GM19240 (cell line): ENCODE measurements at regions not wholly inside any gene's neighbourhood (a gene's known extent, or its start where the extent isn't known, plus 50 kb on each side); places are given as distances from the start of the nearest gene placed in this dataset.

Experiments
- DNase-seq: peaks from one replicate; pipeline ENCODE4 v3.0.0; 2011; ENCODE audit warnings: low spot score; ENCODE audit not compliant: insufficient read length

DNA sequence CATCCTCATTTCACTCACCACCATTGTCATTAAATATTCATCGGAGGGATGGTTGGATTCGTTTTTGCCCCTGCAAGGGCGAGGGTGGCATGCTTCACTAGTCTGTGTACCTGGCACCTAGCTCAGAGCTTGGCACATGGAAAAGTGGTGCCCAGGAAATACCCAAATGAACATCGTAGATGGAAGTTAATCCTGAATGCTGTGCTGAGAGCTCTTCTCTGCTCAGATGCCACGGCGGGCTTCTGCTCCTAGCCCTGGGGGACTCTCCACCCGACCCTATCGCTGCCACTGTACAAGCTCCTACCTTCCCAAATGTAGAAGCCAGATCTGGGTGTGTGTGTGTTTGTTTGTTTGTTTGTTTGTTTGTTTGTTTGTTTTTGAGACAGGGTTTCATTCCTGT, 113.0 kb upstream of the ZNF507 start:
- no peak for DNase-seq

DNA sequence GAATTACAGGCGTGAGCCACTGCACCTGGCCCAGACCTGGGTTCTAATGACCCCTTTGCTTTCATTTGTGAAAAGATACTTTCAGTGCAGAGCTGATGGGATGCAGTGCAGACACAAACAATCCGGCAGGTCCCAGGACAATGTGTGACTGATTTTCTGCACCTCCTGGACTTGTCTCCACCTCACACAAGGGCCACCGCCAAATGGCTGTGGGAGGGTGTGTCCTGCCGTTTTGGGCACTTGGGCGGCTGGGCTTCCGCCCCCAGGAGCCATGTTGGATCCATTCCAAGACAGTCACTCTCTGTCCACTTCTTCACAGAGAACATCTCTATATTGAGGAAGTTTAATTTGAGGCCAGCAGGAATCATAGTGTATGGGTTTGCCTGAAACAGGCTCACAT, 112.3 kb upstream of the ZNF507 start:
- no peak for DNase-seq

DNA sequence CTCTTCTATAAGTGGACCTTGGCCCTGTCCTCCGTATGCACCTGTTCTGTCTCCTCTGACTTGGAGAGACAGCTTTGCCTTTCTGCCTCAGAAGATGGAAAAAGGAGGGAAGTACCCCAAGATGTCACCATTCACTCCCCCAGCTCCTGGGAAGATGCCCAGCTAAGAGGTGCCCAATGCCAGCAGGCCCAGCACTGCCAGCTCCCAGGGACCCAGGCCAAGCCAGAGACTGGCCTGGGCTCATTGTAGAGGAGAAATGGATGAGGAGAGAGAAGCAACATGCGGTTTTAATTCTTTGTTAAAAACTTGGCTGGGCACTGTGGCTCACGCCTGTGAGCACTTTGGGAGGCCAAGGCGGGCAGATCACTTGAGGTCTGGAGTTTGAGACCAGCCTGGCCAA, 111.5 kb upstream of the ZNF507 start:
- no peak for DNase-seq

DNA sequence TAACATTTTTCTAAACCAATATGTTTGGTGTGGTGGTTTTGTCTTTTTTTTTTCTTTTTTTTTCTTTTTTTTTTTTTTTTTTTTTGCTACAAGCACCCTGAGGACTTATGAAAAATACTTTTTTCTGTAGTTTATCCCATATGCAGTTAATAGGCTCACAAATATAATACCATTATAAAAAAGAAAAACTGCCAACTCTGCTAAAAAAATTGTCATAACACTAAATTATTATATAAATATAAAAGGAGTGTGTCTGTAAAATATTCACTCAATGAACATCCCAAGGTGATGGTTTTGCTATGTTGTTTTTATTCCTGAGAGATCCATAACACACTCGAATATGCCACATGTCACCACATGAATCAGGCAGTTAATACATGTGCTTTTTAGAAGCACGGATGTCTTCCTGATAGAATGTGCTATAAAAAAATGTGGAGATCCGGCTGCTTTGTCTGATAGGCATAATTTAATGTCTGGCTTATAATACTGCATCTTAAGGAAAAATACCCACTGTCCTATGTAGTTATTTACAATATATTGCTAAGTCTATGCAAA, 110.7 kb upstream of the ZNF507 start:
- no peak for DNase-seq

DNA sequence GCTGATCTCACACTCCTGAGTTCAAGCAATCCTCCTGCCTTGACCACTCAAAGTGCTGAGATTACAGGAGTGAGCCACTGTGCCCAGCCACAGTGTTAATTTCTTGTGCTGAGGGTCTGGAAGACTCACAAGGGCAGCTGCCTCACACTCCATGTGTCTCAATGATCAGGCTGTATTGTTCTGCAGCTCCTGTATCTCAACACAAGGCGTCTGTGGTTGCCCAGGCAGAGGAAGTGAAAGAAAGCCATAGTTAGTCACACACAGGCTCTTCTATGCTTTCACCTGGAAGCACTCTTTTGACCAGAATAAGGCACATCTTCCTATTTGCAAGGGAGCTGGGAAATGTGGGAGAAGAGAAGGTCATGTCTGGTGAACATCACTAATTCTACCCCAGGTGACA, 107.3 kb upstream of the ZNF507 start:
- DNase-seq = no peak

DNA sequence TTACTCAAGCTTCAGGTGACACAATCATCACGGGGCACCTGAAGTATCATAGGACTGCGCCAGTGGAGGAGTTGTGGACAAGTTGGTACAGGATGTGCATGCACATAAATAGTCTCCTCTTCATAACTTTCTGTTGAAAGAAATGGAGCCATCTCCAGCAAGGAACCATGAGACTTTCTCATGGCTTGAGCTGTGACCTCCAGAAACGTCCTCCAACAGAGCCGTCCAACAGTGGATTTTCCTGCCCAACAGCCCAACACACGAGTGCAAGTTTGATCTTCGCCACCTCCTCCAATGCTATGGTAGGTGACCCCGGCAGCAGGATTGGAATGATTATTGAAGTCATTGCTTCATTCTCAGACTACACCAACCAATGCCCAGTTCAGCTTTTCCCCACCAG, 105.1 kb upstream of the ZNF507 start:
- no peak for DNase-seq

DNA sequence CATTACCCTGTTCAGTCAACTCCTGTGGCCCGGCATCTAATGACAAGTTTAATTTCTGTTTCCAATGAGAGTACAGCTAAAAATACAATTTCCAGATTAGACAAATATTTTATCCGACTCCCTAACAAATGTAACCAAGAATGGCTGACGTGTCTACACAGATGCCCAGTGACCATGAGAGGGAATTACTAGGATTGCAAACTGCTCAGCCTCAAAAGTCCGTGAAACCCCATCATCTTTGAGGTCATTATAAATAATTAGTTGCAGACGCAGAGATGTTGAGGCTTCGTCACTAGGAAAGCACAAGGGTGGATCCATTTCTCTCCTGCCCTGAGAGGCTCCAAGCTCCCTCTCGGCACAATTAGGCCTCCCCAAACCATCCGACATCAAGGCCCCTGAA, 104.1 kb upstream of the ZNF507 start:
- no peak for DNase-seq

DNA sequence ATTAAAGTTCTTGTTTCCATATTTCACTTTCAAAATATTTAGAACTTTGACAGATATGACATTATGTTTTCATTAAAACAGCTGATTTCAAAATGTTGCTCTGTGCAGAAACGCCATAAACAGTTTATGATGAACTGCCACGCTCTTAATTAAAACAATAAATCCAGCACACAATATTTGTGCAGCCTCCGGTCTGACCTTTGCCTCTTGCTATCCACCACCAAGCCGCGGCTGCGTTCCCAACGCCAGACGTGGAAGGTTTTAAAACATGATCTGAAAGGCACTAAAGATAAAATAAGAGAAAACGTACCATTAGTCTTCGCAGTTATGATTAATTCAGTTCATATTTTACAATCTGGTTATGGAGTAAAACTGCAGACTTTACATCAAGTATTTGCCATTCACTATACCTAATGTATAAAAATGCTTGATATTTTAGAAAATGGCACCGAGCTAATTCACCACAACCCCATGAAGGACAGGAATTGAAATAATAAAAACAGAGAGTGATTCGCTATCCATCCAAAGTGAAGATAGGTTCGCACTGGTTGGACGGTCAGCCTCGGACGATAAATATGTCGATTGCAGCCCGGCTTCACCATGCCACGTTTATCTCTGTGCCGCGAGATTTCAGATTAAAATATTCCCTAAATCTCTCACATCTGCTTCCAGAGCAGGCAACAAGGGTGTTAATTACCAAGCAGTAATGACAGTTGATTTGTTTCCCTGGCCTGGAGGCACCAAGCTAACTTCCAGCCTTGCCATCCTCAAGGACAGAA, 103.3 kb upstream of the ZNF507 start:
- DNase-seq = no peak

DNA sequence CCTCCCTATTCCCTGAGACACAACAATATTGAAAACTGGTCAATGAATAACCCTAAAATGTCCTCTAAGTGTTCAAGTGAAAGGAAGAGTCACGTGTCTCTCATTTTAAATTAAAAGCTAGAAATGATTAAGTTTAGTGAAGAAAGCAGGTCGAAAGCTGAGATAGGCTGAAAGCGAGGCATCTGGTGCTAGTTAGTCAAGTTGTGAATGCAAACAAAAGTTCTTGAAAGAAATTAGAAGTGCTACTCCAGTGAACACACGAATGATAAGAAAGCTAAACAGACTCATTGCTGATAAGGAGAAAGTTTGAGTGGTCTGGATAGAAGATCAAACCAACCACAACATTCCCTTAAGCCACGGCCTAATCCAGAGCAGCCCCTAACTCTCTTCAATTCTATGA, 99.4 kb upstream of the ZNF507 start:
- DNase-seq = no peak

DNA sequence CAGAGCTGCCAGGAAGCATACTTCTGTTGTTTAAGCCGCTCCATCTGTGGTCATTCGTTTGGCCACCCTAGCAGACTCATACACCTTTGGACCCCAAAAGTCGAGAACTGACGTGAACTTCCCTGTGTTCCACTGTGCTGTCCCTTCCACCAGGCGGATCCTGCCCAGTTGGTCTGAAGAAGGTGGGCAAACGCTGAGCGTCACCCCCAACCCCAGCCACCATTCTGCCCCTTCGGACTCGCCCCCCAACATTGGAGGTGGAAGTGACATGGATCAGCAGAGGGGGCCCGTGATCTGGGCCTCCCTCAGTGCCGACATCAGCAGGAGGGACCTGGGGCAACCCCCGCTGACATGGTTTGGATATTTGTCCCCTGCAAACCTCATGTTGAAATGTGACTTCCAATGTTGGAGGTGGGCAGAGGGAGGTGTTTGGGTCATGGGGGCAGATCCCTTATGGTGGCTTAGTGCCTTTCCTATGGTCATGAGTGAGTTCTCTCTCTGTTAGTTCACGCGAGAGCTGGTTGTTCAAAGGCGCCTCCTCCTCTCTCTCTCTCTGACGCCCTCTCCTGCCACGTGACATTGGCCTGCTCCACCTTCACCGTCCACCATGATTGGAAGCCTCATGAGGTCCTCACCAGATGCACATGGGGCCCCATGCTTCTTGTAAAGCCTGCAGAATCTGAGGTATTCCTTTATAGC, 93.6 kb upstream of the ZNF507 start:
- no peak for DNase-seq

DNA sequence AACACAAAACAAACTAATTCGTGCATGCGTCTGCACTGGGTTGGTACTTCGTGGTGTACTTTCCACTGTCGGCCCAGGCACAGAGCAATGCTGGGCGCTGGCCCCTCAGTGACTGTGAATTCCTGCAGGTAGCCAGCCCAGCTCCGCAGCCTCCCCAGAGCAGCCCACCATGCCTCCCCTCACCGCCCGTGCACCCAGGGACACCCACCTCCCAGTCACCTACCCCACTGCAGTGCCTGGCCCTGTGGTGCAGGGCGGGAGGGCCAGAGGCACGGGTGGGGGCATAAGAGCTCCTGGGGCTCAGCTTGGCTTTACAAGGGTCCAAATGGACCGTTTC, 93.1 kb upstream of the ZNF507 start:
- DNase-seq = no peak

DNA sequence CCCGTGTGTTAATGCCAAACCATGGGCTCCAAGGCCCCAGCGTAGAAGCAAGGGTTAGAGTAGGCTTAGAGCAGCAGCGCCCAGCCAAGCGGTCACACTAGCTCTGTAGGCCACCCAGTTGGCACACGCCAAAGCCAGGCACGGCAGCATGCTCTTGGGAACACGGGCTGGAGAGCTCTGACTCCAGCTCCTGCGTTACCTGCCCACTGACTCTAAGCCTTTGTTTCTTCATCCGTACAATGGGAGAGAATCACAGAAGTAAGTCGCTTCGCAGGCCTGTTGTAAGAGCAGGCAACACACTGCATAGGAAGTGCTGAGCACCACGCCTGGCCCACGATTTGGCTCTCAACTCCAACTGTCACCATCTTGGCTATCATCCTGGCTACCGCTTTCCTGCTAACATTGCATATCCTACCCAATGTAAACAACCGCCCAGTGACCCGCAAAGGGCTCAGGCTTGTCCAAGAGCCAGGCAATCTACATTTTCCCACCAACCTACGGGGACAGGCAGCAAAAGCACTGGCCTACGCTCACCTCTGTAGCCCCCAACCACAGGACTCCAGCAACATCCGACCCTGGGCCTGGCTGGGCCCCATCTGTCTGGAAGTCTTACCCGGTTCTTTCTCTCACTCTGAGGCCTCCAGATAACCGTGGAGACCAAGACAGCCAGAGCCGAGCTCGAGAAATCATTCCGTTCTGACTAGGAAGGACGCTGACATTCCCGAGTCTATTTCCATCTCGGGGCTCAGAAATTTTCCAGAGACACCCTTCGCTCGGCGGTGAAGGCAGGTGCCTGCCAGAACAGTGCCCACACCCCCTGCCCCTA, 91.5 kb upstream of the ZNF507 start:
- no peak for DNase-seq

DNA sequence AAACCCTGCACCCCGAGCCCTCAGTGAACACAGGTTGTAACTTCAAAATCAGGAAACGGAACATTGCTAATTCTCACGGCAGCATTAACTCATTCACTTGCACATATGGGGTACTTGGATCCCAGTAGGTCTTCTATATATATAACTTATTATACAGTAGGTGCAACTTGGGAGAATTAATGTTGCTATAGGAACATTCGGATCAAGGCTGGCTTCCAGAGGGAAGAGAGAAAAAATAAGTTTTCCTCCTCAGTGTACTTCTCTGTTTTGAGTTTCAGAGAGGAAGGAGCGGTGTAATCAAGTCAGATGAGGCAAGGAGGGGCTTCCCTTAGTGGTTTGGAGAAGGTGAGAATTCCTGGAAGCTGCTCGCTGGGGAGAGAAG, 90.9 kb upstream of the ZNF507 start:
- no peak for DNase-seq

DNA sequence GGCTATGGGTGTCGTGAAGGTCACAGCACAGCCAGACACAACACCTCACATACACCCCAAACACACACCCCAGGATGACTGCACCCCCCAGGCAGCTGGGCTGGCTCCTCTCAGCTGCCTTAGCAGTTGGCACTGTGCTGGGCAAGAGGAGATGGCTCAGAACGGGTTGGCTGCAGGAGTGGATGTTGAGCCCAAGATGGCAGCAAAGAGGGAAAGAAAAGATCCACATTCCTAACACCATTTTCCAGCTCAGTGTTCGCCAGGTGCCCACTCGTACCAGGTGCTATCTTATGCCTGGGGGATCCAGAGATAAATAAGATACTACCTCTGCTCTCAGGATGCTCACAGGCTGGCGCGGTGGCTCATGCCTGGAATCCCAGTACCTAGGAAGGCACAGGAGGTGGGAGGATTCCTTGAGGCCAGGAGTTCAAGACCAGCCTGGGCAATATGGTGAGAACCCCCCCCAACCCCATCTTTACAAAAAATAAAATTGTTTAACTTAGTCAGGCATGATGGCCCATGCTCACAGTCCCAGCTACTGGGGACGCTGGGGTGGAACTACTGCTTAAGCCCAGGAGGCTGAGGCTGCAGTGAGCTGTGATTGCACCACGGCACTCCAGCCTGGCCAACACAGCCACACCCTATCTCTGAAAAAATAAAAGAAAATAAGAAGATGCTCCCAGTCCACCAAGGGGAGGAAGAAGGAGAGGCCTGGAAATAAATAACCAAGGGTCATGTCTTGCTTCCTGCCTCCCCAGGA, 89.7 kb upstream of the ZNF507 start:
- DNase-seq = no peak

DNA sequence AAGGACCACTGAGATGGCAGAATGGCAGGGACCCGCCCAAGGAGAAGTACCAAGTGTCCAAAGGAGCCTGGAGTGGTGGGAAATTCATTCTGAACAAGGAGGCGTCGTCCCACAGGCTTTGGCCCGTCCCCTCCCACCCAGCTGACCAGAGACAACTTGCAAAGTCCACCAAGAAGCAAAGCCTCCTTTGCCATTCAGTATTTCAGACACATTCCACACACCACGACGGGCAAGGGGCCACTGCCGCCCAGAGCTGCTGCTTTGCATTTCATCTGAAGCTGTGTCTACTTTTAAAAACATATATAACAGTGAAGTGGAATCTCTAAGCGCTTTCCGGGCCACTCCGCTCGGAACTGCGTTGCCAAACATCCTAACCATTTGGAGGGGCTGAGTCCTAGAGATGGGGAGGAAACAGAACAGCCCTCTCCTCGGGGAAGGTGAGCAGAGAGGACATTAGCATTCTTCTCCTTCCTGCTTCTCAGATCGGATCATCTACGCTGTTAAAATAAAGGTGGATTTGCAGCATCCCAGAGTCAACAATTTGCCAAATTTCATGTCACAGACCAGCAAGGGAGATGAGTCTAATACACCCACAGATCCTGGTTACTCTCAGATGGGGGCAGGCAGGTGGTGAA, 89.0 kb upstream of the ZNF507 start:
- DNase-seq = no peak

DNA sequence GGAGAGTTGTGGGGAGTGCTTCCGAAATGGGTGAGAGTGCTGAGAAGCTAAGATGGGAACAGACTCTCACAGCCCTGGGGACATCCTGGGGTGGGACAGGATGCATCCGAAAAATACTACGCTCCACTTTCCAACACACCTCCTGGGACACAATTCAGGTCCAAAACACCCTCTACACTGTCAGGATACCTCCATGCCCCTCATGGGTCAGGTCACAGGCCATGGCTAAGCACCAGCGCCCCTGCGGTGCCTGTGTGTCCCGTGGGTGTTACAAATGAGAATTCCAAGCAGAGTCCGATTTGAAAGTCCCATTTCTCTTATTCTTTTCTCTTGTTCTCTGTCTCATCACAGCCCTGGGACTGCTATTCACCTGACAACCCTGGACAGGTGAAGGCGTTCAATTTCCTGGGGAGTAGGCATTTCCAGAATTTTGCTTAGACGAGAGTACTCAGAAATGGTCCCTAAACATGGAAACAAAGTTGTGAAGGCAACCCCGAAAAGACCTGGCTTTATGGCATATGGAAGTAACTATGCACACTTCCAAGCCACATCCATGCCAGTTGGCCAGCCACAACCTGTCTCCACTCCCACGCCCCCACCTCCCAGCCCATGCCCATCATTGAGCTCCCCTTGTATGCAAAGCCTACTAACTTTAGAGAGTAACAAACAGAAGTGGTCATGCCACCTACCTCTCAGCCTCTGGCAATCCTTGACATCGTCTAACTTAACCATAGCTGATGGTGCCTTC, 87.9 kb upstream of the ZNF507 start:
- no peak for DNase-seq

DNA sequence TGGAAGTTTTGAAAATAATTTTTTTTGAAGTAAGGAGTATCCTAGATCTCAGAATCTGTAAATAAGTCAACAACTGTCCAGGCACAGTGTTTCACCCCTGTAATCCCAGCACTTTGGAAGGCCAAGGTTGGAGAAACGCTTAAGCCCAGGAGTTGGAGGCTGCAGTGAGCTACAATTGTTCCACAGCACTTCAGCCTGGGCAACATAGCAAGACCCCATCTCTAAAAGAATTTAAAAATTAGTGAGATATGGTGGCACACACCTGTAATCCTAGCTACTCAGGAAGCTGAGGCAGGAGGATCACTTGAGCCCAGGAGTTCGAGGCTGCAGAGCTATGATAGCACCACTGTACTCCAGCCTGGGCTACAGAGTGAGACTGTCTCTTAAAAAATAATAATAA, 87.2 kb upstream of the ZNF507 start:
- no peak for DNase-seq

DNA sequence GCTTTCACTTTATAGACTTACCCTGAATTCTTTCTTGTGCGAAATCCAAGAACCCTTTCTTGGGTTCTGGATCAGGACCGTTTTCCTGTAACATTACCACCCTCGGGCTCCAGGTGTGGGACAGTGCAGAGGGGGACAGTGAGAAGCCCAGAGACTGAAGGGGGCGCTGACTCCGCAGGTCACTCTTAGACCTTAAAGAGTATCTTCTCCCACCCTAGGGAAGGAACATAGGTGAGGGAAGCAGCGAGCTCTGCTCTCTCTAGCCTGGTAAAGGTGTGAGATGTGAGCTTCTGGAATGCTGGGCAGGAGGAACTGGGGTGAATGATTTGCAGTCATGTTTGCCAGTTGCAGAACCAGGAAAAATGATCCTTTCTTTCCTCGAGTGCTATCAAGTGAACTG, 80.8 kb upstream of the ZNF507 start:
- DNase-seq = no peak

DNA sequence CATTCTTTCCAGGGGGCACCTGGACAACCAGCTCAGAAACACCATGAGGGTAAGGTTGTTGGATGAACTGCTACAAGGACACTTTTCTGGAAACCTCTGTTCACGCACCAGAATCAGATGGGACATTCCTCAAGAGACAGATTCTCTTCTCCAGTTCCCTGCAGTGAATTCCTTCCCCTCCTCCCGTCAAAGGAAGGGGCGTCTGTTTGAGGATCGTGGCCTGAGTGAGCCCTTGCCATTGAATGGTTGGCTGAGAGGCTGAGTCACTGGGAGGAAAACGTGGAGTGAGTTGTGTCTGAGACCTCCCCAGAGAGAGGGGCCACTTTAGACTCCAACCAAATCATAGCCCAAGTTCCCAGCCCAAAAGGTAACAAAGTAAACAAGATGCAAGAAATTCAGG, 79.4 kb upstream of the ZNF507 start:
- DNase-seq = no peak

DNA sequence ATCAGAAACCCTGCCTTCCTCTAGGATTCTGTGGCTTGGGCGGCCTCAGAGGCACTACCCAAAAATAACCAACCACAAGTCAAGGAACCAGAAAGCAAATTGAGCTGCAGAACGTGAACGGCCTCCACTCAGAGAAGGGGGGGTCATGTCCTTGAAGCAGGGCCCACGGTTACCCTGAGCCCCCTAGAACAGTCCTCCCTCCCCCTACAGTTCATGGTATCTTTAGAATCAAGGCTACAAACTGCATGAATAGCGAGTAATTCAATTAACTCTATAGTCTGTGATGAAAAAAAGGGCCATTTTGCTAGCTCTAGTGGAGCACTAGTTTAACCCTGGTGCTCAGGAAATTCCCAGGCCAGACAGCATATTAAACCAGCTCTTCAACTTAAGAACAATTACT, 79.0 kb upstream of the ZNF507 start:
- no peak for DNase-seq
